GM04504 (cell line): ENCODE measurements at regions not wholly inside any gene's neighbourhood (a gene's known extent, or its start where the extent isn't known, plus 50 kb on each side); places are given as distances from the start of the nearest gene placed in this dataset.
"Not testable (repeated sequence)": the region's sequence is repeated elsewhere in the genome, so short reads cannot be mapped to it uniquely, and the experiment has no call there.

Experiments
- DNase-seq: peaks from one replicate; pipeline ENCODE4 v3.0.0-alpha.2; 2012; ENCODE audit warnings: low read depth

DNA sequence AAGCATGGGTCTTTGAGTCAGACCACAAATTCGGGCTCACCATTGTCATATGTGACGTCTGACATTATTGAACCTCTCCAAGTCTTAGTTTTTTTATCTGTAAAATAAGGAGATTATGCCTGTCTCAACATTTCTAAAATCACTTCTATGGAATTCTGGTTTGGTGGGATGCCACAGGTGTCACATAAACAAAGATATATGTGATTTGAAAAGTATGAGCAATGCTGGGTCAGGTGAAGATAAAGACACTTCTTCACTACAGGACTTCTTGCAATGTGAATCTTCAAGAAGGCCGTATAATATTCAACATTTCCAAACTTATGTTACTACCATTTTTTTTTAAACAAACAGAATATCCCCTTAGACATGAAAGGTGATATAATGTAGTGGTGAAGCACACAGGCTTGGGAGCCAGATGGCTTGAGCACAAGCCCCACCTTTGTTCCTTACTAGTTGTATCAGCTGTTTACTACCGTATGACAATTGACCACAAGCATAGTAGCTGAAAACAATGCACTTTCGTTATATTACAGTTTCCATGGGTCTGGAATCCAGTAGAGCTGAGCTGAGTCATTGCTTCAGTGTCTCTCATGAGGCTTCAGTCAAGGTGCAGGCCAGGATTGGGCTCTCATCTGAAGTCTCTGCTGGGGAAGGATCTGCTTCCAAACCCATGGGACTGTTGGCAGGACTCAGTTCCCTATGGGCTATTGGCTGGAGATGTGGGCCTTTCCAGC lies 87.7 kb downstream of the UTP18 start:
- no peak for DNase-seq

DNA sequence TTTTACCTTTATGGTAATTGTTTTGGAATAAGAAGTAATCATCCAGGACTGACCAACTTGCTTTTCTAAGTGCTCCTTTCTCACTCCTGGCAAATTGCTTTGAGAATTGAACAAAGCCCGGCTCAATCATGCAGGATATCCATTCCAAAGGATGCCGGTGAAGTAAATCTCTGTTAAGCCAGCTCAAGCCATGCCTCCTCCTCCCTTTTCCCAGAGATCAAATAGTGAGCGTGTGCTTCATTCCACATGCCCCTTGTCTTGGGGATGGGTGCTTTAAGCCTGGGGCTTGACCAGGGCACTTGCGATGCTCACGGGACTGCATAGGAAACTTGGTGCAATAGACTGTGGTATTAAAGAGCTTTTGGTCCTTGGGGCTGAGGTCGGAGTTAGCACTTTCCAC lies 90.7 kb downstream of the UTP18 start:
- DNase-seq, result no peak

DNA sequence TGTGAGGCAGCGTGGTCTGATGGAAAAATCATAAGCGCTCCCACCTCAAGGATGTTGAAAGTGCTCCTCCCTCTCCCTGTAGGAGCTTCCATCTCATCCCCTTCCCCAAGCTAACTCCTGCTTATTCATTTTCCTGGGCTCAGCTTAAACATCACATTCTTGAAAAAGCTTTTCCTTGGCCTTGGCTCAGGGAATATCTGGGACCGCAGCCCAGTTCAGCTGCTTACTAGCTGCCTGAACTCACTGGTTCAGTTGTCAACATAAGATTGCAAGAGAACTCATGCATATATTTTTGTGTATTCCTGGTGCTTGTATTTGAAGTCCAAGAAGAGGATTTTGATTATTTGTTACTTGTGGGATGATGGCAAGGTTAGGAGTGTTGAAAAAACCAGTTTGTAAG lies 91.5 kb downstream of the UTP18 start:
- DNase-seq, result peak; percentile 6

DNA sequence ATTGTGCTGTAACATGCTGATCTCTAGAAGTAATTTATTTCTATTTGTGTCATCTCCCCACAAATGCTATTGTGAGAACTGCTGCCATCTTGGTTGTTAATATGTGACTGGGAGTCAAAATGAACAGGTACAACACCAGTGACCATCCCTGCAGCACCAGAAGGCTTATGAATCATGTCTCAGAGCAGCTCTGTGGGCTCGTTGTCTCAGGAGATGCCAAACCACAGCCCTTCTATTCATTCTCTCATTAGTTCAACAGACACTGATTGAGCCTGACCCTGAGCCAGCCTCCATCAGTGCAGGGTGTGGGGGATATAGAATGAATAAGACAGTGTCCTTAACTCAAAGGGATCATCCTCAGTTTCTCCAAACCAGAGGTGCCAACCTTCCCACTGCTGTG lies 92.5 kb downstream of the UTP18 start:
- no peak for DNase-seq

DNA sequence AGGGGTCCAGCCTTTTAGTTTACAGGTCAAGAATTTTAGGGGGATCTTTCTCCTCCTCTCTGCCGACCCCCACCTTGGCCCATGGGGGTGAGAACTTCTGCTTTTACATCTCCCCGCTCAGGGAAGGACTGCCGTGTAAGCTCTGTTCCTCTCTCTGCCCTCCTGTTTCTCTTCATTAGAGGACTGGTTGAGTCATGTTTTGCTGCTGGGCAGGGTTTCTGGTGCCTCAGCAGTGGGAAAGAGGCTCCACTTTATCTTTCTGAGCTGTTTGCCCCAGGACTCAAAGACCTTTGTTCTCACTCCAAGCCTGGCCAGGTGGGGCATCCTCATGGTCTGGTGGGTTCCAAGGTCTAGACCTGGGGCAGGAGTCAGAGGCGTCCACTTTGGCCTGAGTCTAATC lies 93.0 kb downstream of the UTP18 start:
- DNase-seq, result no peak

DNA sequence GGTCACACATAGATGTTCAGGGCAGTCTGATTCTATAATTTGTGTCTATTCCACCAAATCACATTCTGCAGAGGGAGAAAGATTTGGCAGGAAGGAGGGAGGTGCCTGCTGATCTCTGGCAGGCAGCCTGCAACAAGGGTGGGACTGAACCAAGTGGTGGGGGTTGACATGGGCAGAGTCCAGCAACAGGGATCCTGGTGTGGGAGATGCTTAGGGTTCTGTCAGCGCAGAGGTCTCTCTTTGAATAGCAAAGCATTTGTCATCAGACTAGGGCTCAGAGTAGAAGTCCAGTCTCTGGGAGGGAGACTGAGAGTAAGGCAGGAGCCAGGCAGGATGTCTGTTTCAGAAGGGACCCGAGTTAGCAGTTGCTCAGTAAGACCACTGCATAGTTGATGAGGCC lies 94.6 kb downstream of the UTP18 start:
- no peak for DNase-seq

DNA sequence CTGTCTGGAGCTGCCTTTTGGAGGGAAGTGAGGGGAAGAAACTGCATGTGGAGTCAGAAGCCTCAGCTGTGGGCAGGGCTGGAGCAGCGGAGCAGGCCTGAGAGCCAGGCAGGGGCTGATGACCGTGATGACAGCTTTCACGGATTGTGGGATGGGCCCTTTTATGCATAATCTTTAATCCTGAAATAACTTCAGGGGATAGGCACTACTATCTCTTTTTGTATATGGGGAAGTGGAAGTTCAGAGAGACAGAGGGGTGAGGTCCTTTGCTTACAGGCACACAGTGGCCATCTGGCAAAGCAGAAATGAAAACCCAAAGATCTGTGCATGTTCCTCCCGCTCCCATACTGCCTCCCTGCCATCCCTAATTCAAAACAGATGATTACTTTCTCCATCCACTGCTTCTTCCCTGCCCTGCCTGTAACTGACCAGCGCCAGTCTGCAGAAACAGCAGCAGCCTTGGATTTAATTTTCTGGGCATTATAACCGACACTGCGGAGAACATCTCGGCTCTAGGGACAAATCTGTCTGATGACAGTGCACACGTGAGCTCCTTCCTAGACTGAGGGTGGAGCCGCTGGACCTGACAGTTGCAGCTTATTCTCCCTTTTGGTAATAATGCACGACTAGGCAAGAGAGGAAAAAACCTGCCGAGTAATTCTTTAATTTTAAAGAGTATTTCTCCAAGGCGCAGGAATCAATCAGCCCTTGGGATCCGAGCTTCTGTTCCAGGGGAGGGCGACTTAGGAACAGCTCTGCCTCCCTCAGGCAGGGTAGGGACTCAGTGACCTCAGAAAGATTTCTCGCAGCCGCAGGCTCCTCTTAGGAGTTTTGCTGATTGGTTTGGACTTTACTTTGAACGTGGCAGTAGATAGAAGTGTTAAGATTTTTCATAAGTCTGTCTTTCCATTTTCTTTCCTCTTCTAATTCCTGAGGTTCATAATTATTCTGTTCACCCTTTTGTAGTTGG lies 95.4 kb downstream of the UTP18 start:
- peak; percentile 8 for DNase-seq

DNA sequence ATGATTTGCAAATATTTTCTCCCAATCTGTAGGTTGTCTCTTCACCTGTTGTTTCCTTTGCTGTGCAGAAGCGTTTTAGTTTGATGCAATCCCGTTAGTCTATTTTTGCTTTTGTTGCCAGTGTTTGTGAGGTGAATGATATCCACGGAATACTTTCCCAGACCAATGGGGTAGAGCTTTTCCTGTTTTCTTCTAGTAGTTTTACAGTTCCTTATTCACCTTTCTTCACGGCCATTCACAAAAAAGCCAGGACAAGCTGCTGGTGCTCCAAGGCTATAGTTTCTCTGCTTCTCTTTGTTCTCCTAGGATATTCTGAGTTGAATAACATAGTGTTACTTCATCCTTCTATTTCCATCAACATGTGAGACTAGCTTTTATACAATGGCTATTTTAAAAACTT lies 98.7 kb downstream of the UTP18 start:
- no peak for DNase-seq

DNA sequence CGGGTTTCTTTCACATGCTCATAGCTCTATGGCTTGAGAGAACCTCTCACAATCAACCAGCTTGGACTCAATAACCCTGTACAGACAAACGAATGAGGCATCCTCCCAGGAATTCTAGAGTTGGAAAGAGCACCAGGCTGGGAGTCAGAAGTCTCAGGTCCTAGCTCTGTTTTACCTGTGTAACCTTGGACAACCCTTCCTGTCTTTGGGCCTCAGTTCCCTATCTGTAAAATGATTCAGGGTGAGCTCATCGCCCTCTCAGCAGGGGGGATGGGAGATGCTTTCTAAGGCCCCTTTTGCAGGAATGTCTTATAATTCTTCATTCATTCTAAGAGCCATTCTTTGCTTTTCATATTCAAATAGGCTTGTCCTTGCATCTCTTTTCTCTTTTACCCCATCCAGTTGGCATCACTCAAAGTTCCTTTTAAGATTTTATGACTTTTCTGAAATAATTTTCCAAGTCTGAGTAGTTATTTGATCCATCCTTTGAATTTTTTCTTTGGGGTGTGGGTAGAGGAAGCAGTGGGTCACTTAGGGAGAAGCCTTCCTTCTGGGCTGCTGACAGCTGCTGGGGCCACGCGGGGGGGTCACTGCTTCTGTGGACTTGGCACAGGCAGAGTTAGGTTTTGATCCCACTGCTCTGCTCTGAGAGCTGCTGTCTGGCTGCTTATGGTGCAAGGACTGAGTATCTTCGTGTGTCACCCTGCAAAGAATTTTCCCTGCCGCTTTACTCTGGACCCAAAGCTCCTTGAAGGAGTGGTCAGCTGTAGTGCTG lies 102.7 kb downstream of the UTP18 start:
- no peak for DNase-seq

DNA sequence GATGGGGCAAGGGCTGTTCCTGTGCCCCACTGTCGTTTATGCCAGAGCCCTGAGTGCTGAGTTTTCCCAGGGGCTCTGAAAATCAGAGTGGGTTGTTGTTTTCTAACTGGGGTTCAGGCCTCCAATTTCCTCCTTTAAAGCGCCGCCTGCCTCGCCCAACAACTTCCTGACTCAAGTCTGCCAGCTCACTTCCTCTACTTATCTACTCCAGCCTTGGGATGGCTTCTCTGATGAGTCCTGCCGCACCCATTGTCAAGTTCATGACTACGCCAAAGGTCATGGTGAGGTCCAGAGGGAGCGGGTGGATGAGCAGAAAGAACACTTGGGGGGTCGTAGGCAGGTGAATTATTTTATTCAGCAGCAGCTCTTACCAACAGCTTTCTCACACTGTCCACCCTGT lies 104.7 kb downstream of the UTP18 start:
- no peak for DNase-seq

DNA sequence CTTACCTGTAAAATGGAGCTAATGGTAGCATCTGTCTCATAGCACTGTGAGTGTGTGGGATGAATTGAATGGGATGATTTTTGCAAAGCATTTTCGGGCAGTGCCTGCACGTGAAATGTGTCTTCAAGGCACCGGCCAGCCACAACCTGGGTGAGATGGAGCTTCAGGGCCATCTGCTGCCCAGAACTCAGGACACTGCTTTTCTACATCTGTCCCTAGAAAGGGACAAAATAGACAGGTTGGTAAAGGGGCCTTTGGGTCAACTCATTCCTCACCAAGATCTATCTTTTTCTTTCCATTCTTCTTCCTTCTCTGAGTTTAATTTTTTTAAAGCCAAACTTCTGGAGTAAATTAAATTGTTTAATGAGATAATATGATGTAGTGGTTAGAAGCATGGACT lies 106.5 kb downstream of the UTP18 start:
- no peak for DNase-seq

DNA sequence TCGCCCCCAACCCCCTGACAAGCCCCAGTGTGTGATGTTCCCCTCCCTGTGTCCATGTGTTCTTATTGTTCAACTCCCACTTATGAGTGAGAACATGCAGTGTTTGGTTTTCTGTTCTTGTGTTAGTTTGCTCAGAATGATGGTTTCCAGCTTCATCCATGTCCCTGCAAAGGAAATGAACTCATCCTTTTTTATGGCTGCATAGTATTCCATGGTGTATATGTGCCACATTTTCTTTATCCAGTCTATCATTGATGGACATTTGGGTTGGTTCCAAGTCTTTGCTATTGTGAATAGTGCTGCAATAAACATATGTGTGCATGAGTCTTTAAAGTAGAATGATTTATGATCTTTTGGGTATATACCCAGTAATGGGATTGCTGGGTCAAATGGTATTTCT lies 107.5 kb downstream of the UTP18 start:
- not testable (repeated sequence) for DNase-seq

DNA sequence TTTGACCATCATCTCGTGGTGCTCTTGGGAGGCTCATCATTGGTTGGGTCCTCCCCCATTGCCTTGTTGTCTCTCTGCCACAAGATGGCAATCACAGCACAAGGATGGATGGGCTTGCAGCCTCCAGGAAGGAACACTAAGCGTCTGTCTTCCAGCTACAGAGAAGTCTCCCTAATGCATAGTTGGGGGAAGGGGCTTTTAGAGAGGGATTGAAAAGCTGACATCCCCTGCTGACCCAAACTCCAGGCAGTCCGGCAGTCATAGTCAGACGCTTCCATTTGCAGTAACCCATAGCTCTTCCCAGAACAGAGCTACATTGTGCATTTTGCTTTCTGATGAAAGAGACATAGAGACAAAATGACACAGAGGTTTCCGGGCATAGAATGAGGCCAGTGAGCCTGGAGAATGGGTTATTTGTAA lies 111.4 kb downstream of the UTP18 start:
- DNase-seq, result peak; percentile 13

DNA sequence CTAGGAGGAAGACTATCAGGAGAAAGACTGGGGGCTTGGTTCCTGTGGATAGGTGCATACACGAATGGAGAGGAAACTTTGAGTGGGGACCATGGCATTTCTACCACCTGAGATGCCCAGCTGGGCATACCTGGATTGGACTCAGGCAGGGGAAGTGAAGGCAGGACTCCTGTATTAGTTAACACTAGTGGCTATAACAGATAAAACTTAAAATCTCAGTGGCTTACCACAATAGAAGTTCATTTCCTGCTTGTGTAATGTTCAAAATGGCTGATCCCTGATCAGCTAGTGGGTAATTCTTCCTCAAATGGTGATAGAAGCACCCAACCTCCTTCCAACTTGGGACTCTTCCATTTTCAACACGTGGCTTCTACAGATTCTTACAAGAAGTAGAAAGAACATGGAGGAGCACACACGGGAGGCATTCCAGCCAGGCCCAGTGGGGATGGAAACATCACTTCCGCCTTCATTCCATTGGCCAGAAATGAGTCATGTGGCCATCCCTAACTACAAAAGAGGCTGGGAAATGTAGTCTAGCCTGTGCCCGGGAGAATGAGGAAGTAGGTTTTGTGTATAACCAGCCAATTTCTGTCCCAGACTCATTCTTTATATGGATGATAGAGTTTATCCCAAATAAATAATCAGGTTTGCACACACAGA lies 112.1 kb downstream of the UTP18 start:
- peak; percentile 1 for DNase-seq

DNA sequence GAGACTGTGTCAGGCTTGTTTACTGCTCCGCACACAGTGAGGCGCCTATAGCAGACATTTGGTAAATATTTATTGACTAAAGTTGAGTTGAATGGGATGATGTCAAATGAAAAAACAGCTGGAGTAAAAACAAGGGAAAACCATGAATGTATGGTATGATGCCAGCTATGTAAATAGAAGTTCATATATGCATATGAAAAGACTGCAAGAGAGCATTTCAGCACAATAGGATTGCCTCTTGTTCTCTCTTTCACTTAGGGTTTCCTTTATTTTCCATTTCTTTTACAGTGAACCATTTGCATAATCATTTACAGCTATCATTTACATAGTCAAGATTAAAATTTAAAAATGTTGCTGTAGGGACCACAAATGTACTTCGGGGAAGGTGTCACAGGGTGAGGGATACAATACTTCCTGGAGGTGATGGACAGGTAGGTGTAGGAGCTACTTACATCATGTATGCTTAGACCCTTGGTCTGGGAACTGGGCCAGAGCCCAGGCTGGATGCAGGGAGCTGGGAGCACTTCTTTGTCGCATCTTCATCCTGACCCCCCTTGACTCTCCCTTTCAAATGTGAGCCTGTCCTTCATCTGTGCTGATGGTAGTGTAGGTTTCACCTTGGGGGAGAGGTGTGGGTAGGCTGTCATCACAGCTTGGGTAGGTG lies 113.3 kb downstream of the UTP18 start:
- no peak for DNase-seq

DNA sequence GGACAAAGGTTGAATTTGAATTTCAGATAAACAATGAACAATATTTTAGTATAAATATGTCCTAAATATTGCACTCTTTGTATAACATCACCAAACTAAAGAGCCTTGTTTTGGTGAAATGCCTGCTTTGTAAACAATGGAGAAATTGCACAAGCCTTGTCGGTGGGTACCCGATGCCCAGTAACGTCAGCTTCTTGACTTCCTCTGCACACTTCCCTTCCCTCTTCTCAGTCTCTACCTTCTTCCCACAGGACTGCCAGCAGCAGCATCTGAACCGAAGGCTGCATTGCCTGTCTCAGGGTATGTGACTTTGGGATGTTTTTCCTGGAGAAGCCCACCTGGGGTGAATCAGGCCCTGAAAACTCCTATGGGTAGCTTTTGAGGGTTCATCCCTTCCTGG lies 113.9 kb downstream of the UTP18 start:
- no peak for DNase-seq

DNA sequence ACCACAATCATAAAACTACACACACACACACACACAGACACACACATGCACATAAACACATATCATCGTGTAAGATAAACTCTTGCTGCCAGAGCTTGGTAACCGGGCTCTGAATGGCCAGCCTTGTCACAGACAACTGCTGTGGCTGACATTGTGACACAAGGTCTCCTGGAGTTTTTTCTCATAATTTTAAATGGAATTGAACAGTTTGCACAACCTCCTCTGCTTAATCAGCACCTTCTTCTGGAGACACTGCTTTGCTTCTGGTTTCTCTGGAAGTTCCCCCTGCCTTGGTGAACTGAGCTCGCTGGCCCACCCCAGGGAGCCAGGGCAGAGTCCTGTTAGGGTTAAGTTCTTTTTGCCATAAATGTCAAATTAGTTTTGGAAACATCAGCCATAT lies 115.4 kb downstream of the UTP18 start:
- DNase-seq, result no peak

DNA sequence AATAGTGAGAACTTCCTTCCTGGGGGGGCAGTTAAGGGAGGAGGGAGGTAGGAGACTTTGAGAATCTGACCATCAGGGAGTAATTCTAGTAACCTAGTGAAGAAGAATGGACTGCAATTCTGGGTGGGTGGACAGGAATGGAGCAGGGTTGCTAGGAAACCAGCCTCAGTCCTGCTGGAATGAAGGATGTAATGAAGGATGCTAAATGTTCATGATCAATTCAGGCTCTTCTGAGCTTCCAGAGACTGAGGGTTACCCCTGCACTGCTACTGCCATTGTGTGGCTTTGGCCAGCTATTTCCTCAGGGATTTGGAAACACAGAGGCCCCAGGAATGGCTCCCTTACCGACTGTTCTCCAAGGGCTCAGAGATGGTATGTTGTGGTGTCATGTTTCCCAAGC lies 116.4 kb downstream of the UTP18 start:
- DNase-seq, result no peak

DNA sequence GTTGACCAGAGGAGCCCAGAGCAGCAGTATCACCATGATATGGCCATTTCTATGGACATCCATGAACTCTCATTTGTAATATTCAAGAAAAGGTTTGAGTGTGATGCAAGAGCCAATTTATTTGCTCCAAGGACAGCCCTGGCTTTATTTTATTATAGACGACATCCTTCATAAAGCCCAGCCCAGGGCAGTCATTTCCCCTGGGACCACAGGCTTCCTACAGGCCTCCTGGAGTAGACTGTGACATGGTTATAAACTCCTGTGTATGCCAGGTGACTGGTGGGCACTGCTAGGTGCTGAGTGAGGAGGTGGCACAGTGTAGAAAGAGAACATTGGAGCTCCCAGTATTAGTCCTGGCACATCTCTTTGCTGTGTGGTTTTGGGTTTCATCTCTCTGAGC lies 120.9 kb downstream of the UTP18 start:
- no peak for DNase-seq

DNA sequence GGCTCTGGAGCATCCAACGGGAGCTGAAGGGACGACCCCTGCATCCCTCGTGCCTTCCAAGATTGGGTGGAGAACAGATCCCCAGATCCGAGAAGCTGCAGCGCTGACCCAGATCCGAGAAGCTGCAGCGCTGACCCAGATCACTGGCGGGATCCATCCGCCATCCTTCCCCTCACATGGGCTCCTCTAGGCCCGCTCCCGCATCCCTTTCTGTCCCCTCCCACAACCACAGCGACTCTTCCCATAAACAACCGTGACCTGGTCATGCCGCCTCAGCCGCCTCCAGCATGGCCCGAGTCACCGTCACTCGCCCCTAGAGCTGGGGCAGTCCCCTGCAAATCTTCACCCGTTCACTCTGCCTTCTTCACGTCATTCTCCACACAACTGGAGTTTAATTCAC lies 124.9 kb downstream of the UTP18 start:
- DNase-seq, result no peak

DNA sequence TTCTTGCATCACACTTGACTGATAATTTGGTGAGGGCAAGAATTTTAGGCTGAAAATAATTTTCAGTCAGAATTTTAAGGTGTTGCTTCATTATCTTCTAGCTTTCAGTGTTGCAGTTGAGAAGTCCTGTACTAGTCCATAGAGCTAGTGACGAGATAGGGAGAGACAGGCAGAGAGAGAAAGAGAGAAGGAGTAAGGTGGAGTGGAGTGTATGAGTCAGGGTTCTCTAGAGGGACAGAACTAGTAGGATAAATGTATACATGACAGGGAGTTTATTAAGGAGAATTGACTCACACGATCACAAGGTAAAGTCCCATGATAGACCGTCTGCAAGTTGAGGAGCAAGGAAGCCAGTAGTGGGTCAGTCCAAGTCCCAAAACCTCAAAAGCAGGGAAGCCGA lies 127.2 kb downstream of the UTP18 start:
- DNase-seq, result no peak

DNA sequence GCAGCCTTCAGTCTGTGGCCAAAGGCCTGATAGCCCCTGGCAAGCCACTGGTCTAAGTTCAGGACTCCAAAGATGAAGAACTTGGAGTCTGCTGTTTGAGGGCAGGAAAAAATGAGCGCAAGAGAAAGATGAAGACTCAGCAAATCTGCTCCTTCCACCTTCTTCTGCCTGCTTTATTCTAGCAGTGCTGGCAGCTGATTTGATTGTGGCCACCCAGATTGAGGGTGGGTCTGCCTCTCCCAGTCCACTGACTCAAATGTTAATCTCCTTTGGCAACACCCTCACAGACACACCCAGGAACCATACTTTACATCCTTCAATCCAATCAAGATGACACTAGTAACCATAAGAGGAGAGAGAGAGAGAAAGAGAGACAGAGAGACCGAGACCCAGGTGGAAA lies 127.6 kb downstream of the UTP18 start:
- DNase-seq, result no peak
